ENCODE measurements at regions not wholly inside any gene's neighbourhood (a gene's known extent, or its start where the extent isn't known, plus 50 kb on each side); places are given as distances from the start of the nearest gene placed in this dataset.

- Histone ChIP-seq H3K4me1 (peaks cover 14 to 24% of the 10 kb centered on the region in 2 donors), H3K27me3 (no peaks in the 10 kb centered on the region), H3K4me3 (replicated peaks in 1 of 3) (no peak overlapping the region), H3K9me3 (no peaks in the 10 kb centered on the region), H3K36me3 (no peaks in the 10 kb centered on the region), H3K27ac (peak overlapping the region; percentile 52 to 66 (median 52))
- no peak for TF ChIP-seq CTCF (IDR thresholded peaks at IDR 0.05)
- no peak for TF ChIP-seq POLR2A (IDR thresholded peaks at IDR 0.05)
- 42 to 47% methylated on average over 2 to 3 of the region's 3 CpGs for WGBS, 2 donors
- intact Hi-C loops (cut with DNase I), result no loop called here
- peak; percentile 38 to 64 for DNase-seq
Measured at GRCh38 chr10:93235686-93236085, 162.0 kb downstream of the CYP26A1 start.

GRCh38 chr10:93236393-93237040 lies 162.8 kb downstream of the CYP26A1 start:
- H3K4me3 ChIP-seq (replicated peaks in 1 of 3), result no peak overlapping the region
- H3K4me1 ChIP-seq, result peaks cover 14 to 24% of the 10 kb centered on the region in 2 donors
- H3K9me3 ChIP-seq, result no peaks in the 10 kb centered on the region
- TF ChIP-seq POLR2A (IDR thresholded peaks at IDR 0.05) (no peak), CTCF (IDR thresholded peaks at IDR 0.05) (no peak)
- no peaks in the 10 kb centered on the region for H3K27me3 ChIP-seq
- intact Hi-C loops (cut with DNase I), result no loop called here
- peak overlapping the region; percentile 52 to 66 (median 52) for H3K27ac ChIP-seq
- 41 to 43% methylated on average over 4 of the region's 4 CpGs for WGBS, 2 donors
- no peaks in the 10 kb centered on the region for H3K36me3 ChIP-seq
- DNase-seq, result peak; percentile 69 to 78

- DNase-seq, result no peak
- Histone ChIP-seq H3K4me1 (no peaks in the 10 kb centered on the region), H3K36me3 (no peaks in the 10 kb centered on the region), H3K27me3 (no peaks in the 10 kb centered on the region), H3K9me3 (no peaks in the 10 kb centered on the region), H3K4me3 (replicated peaks in 1 of 3) (no peak overlapping the region), H3K27ac (no peak overlapping the region)
- TF ChIP-seq CTCF (IDR thresholded peaks at IDR 0.05) (no peak), POLR2A (IDR thresholded peaks at IDR 0.05) (no peak)
- 33 to 43% methylated on average over 1 of the region's 1 CpG for WGBS, 2 donors
- intact Hi-C loops (cut with DNase I), result no loop called here
Measured at GRCh38 chr10:93245147-93245546, 171.5 kb downstream of the CYP26A1 start.

GRCh38 chr10:93245779-93246178 lies 172.1 kb downstream of the CYP26A1 start:
- no peaks in the 10 kb centered on the region for H3K27me3 ChIP-seq
- intact Hi-C loops (cut with DNase I), result no loop called here
- H3K9me3 ChIP-seq, result no peaks in the 10 kb centered on the region
- H3K4me3 ChIP-seq (replicated peaks in 1 of 3), result no peak overlapping the region
- DNase-seq, result no peak
- H3K4me1 ChIP-seq, result no peaks in the 10 kb centered on the region
- no peak overlapping the region for H3K27ac ChIP-seq
- 65 to 68% methylated on average over 8 of the region's 8 CpGs for WGBS, 2 donors
- TF ChIP-seq POLR2A (IDR thresholded peaks at IDR 0.05), result no peak
- no peak for TF ChIP-seq CTCF (IDR thresholded peaks at IDR 0.05)
- no peaks in the 10 kb centered on the region for H3K36me3 ChIP-seq

GRCh38 chr10:93248583-93249227 lies 175.0 kb downstream of the CYP26A1 start:
- no peak overlapping the region for H3K4me3 ChIP-seq (replicated peaks in 1 of 3)
- H3K27ac ChIP-seq, result no peak overlapping the region
- H3K36me3 ChIP-seq, result no peaks in the 10 kb centered on the region
- no peaks in the 10 kb centered on the region for H3K27me3 ChIP-seq
- DNase-seq, result no peak
- H3K9me3 ChIP-seq, result no peaks in the 10 kb centered on the region
- TF ChIP-seq CTCF (IDR thresholded peaks at IDR 0.05) (no peak), POLR2A (IDR thresholded peaks at IDR 0.05) (no peak)
- WGBS, 2 donors, result 67 to 74% methylated on average over 19 of the region's 19 CpGs
- intact Hi-C loops (cut with DNase I), result no loop called here
- H3K4me1 ChIP-seq, result no peaks in the 10 kb centered on the region

Measured in thyroid gland (tissue), 4 donors.